NCI-H2196 treated with DMSO at 0.1 percent for 48 hours (cell line): ENCODE measurements at regions not wholly inside any gene's neighbourhood (a gene's known extent, or its start where the extent isn't known, plus 50 kb on each side); places are given as distances from the start of the nearest gene placed in this dataset.

Experiments used
- DNase-seq: peaks from one replicate; lab custom pipeline; 2025; ENCODE audit not compliant: unreplicated experiment; lab: John Stamatoyannopoulos, UW

GRCh38 chr3:177946497-177946896, 589.7 kb upstream of the KCNMB2 start:
- no peak for DNase-seq

- DNase-seq: no peak
Observed at GRCh38 chr3:177946936-177947335, 589.3 kb upstream of the KCNMB2 start.

GRCh38 chr3:177947901-177948300, 588.3 kb upstream of the KCNMB2 start:
- DNase-seq: no peak

- DNase-seq: no peak
Observed at GRCh38 chr3:177948716-177949425, 587.4 kb upstream of the KCNMB2 start.

GRCh38 chr3:177959188-177959587, 577.0 kb upstream of the KCNMB2 start:
- no peak for DNase-seq

GRCh38 chr3:177960014-177960413, 576.2 kb upstream of the KCNMB2 start:
- DNase-seq: no peak

- DNase-seq: no peak
Observed at GRCh38 chr3:177960722-177961121, 575.5 kb upstream of the KCNMB2 start.

- DNase-seq: no peak
Observed at GRCh38 chr3:177961784-177962183, 574.5 kb upstream of the KCNMB2 start.

- no peak for DNase-seq
Observed at GRCh38 chr3:177966493-177966892, 569.7 kb upstream of the KCNMB2 start.

- DNase-seq: no peak
Observed at GRCh38 chr3:177968891-177969290, 567.3 kb upstream of the KCNMB2 start.

- DNase-seq: no peak
Observed at GRCh38 chr3:177973241-177973840, 562.9 kb upstream of the KCNMB2 start.

GRCh38 chr3:177976241-177976640, 560.0 kb upstream of the KCNMB2 start:
- no peak for DNase-seq

GRCh38 chr3:177976866-177977265, 559.4 kb upstream of the KCNMB2 start:
- DNase-seq: no peak

GRCh38 chr3:177977381-177978158, 558.7 kb upstream of the KCNMB2 start:
- DNase-seq: no peak

- DNase-seq: no peak
Observed at GRCh38 chr3:177978946-177979345, 557.3 kb upstream of the KCNMB2 start.

GRCh38 chr3:177979703-177980102, 556.5 kb upstream of the KCNMB2 start:
- DNase-seq: no peak

- no peak for DNase-seq
Observed at GRCh38 chr3:177981576-177981975, 554.7 kb upstream of the KCNMB2 start.

- DNase-seq: no peak
Observed at GRCh38 chr3:177982034-177982433, 554.2 kb upstream of the KCNMB2 start.

GRCh38 chr3:177983320-177983719, 552.9 kb upstream of the KCNMB2 start:
- no peak for DNase-seq

GRCh38 chr3:177992993-177993970, 543.0 kb upstream of the KCNMB2 start:
- no peak for DNase-seq

- no peak for DNase-seq
Observed at GRCh38 chr3:177994976-177995375, 541.3 kb upstream of the KCNMB2 start.
